Left lobe of liver (tissue), 2 donors: ENCODE measurements at regions not wholly inside any gene's neighbourhood (a gene's known extent, or its start where the extent isn't known, plus 50 kb on each side); places are given as distances from the start of the nearest gene placed in this dataset.
"Not testable (repeated sequence)": the region's sequence is repeated elsewhere in the genome, so short reads cannot be mapped to it uniquely, and the experiment has no call there.

Experiments
- ATAC-seq: fragments of 200-7000 bp; cut with Tn5 transposase; one replicate; pipeline ENCODE4 v1.9.1; 2020; ENCODE audit warnings: mild to moderate bottlenecking, moderate library complexity
- DNase-seq: peaks from one replicate; pipeline ENCODE4 v3.0.0-alpha.2; 2020; ENCODE audit warnings: low spot score
- donor health status: DM: no; HTN: no; CAD: no; lungs with moderate emphysema.
- donor health status: DM: no; HTN: yes; CAD: no.

GRCh38 chr9:42862465-42862864 is 679.0 kb downstream of the SPATA31A6 start:
- not testable (repeated sequence) for DNase-seq, ATAC-seq
